ENCODE measurements at regions not wholly inside any gene's neighbourhood (a gene's known extent, or its start where the extent isn't known, plus 50 kb on each side); places are given as distances from the start of the nearest gene placed in this dataset.

DNA sequence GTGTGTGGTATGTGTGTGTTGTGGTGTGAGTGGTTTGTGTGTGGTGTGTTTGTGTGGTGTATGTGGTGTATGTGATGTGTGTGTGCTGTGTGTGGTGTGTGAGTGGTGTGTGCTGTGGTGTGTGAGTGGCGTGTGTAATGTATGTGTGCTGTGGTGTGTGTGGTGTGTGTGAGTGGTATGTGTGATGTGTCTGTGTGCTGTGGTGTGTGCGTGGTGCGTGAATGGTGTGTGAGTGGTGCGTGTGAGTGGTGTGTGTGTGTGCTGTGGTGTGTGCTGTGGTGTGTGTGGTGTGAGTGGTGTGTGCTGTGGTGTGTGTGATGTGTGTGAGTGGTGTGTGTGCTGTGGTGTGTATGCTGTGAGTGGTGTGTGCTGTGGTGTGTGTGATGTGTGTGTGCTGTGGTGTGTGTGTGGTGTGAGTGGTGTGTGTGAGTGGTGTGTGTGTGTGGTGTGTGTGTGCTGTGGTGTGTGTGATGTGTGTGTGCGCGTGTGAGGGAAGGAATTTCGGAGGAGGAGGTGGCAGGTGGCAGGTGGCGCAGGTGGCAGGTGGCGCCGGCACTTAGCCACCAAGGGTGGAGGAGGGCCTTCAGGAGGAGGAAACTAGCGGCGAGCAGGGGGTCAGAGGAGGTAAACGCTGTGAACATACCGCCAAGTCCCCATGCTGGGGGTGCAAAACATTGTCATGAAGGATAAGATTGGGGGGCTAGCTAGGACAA, 191.8 kb downstream of the MELK start:
- peak; percentile 88 for DNase-seq

DNA sequence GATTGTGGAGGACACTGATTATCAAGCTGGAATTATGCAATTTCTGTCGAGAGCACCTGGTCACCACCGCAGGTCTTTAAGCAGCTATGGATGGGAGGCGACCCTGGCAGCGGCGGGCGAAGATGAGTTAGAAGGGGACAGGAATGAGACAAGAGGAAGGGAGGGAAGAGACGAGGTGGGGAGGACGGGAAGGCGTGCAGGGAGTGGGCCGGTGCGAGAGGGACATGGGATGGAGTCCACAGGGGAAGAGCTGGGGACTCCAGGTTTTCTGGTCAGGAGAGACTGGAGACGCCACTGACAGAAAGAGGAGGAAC, 192.3 kb downstream of the MELK start:
- no peak for DNase-seq

DNA sequence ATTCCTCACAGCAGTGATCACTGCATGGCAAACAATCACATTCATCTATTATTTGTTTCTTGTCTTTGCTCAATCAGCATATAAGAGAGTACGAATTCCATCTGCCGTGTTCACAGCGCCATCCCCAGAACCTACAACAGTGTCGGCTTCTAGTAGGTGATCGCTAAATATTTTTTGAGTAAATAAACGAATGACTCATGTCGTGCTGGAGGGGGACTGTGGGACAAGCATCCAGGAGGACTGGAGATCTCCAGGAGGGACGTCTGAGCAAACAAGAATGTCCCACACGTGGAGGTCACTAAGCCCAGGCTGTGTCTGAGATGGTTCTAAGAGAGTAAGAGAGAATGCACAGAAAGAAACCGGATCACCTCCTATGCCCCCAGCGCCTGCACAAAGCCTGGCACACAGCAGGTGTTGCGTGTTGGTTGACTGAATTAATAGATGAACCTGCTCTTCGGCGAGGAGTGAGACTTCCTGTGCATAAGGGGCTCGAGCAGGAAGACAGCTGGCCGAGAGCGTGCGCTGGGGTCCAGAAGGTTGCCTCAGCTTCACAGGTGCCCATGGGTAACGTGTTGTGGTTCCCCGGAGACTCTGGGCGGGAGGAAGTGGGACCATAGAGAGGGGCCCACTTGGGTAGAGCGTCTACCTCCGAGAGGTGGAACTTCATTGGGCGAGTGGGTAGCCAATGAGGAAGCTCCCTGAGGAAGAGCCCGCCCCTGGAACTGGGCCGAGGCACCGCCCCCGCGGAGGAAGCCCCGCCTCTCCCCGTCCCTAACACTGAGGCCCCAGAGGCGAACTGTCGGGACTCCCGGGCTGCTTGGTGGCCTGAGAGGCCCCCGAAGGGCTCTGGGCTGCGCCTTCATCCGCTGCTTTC, 193.0 kb downstream of the MELK start:
- DNase-seq: peak; percentile 98

GRCh38 chr9:36768677-36769076, 196.0 kb downstream of the MELK start:
- no peak for DNase-seq

GRCh38 chr9:36770025-36770424, 197.3 kb downstream of the MELK start:
- no peak for DNase-seq

DNA sequence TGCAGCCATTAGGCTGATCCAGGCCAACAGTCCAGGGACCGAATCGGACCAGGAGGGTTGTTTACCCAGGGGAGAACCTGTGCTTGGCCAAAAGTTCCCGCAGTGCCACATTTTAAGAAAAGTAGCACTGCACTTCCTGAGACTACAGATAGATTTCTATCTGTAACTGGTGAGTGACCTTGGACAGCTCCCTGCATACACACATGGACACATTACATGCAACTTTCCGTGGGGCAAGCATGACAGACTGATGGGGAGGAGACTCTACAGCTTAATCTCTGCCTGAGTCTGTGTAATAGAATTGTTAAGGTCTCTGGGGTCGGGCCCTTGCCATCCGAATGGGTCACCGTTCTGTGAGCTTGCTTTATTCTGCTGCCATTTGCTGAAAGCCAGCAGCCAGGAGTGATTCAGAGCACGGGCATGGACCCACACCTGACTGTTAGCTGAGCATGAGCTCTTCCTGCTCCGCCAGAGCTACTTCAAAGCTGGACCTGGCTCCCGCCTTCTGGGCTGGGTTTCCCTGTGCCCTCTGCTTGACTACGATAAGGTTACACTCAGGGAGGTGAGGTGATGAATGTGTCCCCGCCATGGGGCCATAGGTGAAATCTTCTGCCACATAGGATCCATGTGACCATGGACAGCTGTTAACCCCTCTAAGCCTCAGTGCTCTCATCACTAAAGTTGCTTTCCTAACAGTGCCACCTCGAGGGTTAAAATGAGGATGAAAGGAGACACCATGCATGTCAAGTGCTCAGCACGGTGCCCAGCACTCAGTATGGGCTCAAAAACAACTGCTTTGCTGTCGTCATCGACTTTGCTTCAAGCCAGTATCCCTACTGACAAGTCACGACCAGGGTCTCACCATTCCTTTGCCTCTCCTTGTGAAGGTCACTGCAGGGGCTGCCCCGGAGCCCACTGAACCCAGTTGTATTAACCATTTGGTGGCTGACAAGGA, 200.0 kb downstream of the MELK start:
- DNase-seq: peak; percentile 56

- no peak for DNase-seq
These were observed 206.0 kb downstream of the MELK start for GRCh38 chr9:36778682-36779081.

DNA sequence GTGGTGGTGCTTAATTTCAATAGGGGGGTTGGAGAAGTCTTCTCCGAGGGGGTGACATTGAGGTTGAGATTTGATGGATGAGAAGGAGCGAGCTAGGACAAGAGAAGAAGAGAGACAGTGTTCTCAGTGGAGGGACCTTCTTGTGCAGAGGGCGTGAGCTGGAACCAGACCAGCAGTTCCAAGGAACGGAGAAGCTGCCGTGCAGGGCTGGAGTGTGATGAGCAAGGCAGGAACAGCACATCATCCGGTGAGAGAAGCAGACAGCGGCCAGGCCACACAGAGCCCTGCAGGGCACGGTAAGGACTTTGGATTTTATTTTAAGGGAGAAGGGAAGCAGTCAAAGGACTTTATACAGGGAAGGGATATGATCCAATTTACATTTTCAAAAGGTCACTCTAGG, 206.9 kb downstream of the MELK start:
- no peak for DNase-seq

DNA sequence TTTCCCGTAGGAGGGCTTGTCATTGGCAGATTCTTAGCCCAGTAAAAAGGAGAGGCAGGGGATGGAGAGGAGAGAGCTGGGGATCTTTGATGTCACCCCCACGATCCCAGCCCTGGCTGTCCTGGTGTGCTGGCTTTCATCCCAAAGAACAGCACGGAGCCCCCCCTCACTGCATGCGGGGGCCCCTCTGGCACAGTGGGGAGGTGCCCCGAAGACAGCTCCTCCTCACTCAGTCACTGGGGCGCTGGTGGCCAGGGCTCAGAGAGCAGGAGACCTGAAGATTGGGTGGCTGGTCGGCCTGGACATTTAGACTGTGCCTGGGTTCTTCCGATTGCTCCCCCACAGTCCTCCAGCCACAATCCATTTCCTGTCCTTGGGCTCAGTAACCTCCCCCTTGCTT, 207.5 kb downstream of the MELK start:
- no peak for DNase-seq

GRCh38 chr9:36781533-36781932, 208.8 kb downstream of the MELK start:
- DNase-seq: peak; percentile 77

All from DMS53 (cell line).